ENCODE measurements at regions not wholly inside any gene's neighbourhood (a gene's known extent, or its start where the extent isn't known, plus 50 kb on each side); places are given as distances from the start of the nearest gene placed in this dataset.

DNA sequence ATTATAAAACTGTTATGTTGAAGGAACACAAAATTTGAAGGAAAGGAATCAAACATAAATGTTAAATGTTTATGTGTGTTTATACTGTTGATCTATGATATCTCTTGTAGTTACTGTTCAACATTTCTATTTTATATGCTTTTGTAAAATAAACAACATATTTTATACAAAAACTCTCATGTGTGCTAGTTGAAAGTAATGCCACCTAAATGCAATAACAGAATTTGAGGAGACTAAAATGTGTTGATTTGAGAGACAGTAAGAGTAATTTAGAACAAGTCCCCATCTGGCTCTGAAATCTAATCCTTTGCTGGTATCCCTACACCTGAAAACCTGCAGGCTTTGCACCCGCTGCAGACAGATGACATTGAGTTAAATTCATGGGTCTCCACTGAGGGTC lies 95.7 kb upstream of the TOP3B start:
- Mint-ChIP-seq H3K27ac (ENCODE audit: unreplicated experiment) (no peak overlapping the region), H3K9me3 (ENCODE audit: unreplicated experiment) (no peaks in the 10 kb centered on the region), H3K36me3 (ENCODE audit: unreplicated experiment) (no peaks in the 10 kb centered on the region), H3K27me3 (ENCODE audit: unreplicated experiment) (peaks cover 42% of the 10 kb centered on the region), H3K4me3 (ENCODE audit: unreplicated experiment) (no peak overlapping the region), H3K4me1 (ENCODE audit: unreplicated experiment) (peaks cover 37% of the 10 kb centered on the region)
- no peak for DNase-seq (ENCODE audit: extremely low spot score, unreplicated experiment)
- TF ChIP-seq, protein P1, sequence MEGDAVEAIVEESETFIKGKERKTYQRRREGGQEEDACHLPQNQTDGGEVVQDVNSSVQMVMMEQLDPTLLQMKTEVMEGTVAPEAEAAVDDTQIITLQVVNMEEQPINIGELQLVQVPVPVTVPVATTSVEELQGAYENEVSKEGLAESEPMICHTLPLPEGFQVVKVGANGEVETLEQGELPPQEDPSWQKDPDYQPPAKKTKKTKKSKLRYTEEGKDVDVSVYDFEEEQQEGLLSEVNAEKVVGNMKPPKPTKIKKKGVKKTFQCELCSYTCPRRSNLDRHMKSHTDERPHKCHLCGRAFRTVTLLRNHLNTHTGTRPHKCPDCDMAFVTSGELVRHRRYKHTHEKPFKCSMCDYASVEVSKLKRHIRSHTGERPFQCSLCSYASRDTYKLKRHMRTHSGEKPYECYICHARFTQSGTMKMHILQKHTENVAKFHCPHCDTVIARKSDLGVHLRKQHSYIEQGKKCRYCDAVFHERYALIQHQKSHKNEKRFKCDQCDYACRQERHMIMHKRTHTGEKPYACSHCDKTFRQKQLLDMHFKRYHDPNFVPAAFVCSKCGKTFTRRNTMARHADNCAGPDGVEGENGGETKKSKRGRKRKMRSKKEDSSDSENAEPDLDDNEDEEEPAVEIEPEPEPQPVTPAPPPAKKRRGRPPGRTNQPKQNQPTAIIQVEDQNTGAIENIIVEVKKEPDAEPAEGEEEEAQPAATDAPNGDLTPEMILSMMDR (IDR thresholded peaks at IDR 0.05) = no peak

DNA sequence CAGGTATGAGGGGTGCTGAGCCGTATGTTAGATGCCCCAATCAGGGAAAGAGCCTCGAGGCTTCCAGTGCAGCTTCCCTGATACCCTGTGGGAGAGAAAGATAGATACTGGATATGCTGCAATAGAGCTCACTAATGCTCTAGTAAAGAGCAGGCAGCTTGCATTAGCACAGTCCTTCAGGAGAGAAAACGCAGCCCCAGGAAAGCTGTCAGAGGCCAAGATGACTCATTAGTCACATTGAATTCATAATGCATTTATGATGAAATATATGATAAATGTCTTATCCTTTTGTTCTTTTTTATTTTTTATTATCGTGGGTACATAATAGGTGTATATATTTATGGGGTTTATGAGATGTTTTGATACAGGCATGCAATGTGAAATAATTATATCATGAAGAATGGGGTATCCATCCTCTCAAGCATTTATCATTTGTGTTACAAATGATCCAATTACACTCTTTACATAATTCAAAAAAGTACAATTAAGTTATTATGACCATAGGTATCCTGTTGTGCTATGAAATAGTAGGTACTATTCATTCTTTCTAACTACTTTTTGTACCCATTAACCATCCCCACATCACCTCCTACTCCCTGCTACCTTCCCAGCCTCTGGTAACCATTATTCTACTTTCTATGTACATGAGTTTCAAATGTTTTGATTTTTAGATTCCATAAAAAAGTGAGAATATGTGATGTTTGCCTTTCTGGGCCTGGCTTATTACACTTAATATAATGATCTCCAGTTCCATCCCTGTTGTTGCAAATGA lies 94.5 kb upstream of the TOP3B start:
- Mint-ChIP-seq H3K4me3 (ENCODE audit: unreplicated experiment) (no peak overlapping the region), H3K27me3 (ENCODE audit: unreplicated experiment) (peaks cover 37% of the 10 kb centered on the region), H3K9me3 (ENCODE audit: unreplicated experiment) (no peaks in the 10 kb centered on the region), H3K36me3 (ENCODE audit: unreplicated experiment) (no peaks in the 10 kb centered on the region), H3K4me1 (ENCODE audit: unreplicated experiment) (peaks cover 37% of the 10 kb centered on the region), H3K27ac (ENCODE audit: unreplicated experiment) (no peak overlapping the region)
- no peak for DNase-seq (ENCODE audit: extremely low spot score, unreplicated experiment)
- TF ChIP-seq, protein P1 (IDR thresholded peaks at IDR 0.05) = no peak

DNA sequence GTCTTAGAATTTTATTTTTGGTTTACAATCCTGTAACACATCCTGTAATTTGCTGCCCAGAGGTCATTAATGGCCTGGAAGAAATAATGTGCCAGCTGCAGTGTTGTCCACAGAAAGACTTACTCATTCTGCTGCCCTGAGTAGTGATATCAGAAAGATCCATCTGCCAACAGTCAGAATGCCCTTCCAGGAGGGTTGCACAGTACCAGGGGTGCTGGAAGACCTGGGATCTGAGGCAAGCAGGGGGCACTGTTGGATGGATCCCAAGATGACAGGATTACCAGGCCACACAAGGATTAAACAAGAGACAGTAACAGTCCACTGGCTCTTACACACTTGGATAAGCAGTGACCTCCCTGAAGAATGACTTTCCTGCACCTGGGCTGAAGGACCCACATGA lies 93.8 kb upstream of the TOP3B start:
- Mint-ChIP-seq H3K27ac (ENCODE audit: unreplicated experiment) (no peak overlapping the region), H3K36me3 (ENCODE audit: unreplicated experiment) (no peaks in the 10 kb centered on the region), H3K27me3 (ENCODE audit: unreplicated experiment) (peaks cover 34% of the 10 kb centered on the region), H3K9me3 (ENCODE audit: unreplicated experiment) (no peaks in the 10 kb centered on the region), H3K4me1 (ENCODE audit: unreplicated experiment) (peaks cover 37% of the 10 kb centered on the region), H3K4me3 (ENCODE audit: unreplicated experiment) (no peak overlapping the region)
- TF ChIP-seq, protein P1 (IDR thresholded peaks at IDR 0.05) = no peak
- DNase-seq (ENCODE audit: extremely low spot score, unreplicated experiment) = peak; percentile 48

- Mint-ChIP-seq H3K9me3 (ENCODE audit: unreplicated experiment) (no peaks in the 10 kb centered on the region), H3K27ac (ENCODE audit: unreplicated experiment) (peak overlapping the region; percentile 71), H3K27me3 (ENCODE audit: unreplicated experiment) (peaks cover 32% of the 10 kb centered on the region), H3K4me1 (ENCODE audit: unreplicated experiment) (peaks cover 40% of the 10 kb centered on the region), H3K36me3 (ENCODE audit: unreplicated experiment) (no peaks in the 10 kb centered on the region), H3K4me3 (ENCODE audit: unreplicated experiment) (no peak overlapping the region)
- no peak for DNase-seq (ENCODE audit: extremely low spot score, unreplicated experiment)
- TF ChIP-seq, protein P1 (IDR thresholded peaks at IDR 0.05) = no peak
Measured at GRCh38 chr22:22075382-22076163, 93.0 kb upstream of the TOP3B start.

Data from osteocyte (in vitro differentiated cells).